Caki2 (cell line): ENCODE measurements at regions not wholly inside any gene's neighbourhood (a gene's known extent, or its start where the extent isn't known, plus 50 kb on each side); places are given as distances from the start of the nearest gene placed in this dataset.
"Not testable (repeated sequence)": the region's sequence is repeated elsewhere in the genome, so short reads cannot be mapped to it uniquely, and the experiment has no call there.

ENCODE experiments used
- DNase-seq: peaks from one replicate; pipeline ENCODE4 v3.0.0-alpha.2; 2015; ENCODE audit warnings: low read depth
- in situ Hi-C: cut with HindIII; loops from 2 replicates; pipeline ENCODE4 v1.10.0; 2016; ENCODE audit warnings: low sequenced_read_pairs, low pct_unique_long_range_greater_than_20kb, mixed read lengths

DNA sequence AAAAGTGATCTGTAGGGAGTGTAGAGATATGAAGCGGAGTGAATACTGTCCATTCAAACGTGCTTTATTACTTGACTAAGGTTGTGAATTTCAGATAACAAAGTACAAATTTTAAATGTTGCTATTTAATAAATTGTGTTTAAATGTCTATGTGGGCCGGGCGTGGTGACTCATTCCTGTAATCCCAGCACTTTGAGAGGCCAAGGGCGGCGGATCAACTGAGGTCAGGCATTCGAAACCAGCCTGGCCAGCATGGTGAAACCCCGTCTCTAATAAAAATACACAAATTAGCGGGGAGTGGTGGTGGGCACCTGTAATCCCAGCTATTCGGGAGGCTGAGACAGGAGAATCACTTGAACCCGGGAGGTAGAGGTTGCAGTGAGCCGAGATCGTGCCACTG is 1544.1 kb downstream of the SLITRK5 start:
- in situ Hi-C loops, DNase-seq: not testable (repeated sequence)

- in situ Hi-C loops = no loop called here
- no peak for DNase-seq
Measured at GRCh38 chr13:89217813-89218212, 1546.6 kb downstream of the SLITRK5 start.

- DNase-seq = no peak
- in situ Hi-C loops = no loop called here
Measured at GRCh38 chr13:89221557-89222158, 1550.5 kb downstream of the SLITRK5 start.

DNA sequence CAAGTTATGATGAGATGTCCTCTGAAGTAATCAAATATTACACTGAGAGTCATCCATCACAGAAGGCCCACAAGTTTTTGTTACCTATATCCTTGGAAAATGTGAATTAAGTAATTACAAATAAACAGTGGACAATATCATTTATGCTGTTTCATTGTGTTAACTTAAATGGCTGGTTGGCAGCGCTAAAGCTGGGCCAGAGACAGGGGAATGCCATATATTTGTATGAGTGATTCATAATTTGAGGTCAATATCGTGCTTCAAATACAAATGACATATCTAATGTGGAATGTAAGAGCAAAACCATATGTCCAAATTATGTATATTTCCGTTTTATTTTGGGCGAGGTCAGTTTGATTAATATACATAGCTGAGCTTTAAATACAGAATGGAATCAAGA is 1556.2 kb downstream of the SLITRK5 start:
- in situ Hi-C loops = no loop called here
- no peak for DNase-seq

DNA sequence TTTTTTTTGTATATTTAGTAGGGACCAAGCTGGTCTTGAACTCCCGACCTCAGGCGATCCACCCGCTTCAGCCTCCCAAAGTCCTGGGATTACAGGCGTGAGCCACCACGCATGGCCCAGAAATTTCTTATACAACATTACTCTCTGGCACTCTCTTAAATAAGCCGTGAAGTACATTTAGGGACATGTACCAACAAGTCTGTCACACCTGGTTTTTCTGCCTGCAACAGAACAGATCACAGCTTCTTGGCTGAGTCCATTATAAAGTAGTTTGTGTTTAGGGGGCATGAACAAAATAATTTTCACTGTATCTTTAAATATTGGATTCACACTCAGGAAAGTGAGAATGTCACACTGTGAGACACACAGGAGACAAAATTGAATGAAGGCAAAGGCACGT is 1567.3 kb downstream of the SLITRK5 start:
- in situ Hi-C loops = no loop called here
- DNase-seq = no peak

- DNase-seq = no peak
- in situ Hi-C loops = no loop called here
Measured at GRCh38 chr13:89239361-89240127, 1568.4 kb downstream of the SLITRK5 start.

DNA sequence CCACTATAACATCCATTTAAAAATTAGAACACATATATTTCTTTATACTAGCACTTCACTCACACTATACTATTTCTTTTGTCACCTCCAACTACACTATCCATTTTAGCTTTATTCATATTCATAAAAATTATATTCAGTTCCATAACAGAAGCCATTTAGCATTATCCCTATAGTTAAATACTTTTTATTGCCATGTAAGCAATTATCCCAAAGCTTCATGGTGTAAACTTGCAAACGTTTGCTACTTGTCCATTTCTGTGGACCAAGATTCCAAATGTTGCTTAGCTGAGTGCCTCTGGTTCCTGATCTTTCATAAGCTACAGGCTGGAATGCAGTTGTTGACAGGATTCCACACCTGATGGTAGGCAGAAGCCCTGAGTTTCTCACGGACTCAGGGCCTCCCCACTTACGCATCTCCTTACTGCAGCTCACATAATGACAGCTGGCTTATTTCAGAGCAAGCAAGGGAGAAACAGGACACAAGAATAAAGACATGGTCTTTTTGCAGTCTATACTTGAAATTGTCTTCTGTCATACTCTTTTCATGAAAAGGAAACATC is 1584.8 kb downstream of the SLITRK5 start:
- DNase-seq = no peak
- in situ Hi-C loops = no loop called here

DNA sequence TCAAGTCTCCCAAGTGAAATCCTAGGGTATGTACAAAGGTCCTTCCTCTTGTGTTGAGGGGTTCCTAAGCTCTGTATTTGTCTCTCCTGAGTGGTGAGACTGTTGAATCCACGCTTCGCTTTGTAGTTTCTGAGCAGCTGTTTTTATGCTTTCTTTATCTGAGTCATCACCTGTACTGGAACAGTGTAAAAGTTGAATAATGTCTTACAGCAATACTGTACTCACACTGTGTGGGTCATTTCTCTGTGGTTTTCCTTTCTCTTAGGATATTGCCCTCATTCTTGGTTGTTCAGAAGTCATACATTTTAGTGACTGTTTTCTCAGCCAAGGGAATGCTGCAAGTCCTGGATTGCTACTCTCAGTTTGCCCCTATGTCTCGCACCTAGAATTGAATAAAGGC is 1596.6 kb downstream of the SLITRK5 start:
- in situ Hi-C loops = no loop called here
- no peak for DNase-seq

DNA sequence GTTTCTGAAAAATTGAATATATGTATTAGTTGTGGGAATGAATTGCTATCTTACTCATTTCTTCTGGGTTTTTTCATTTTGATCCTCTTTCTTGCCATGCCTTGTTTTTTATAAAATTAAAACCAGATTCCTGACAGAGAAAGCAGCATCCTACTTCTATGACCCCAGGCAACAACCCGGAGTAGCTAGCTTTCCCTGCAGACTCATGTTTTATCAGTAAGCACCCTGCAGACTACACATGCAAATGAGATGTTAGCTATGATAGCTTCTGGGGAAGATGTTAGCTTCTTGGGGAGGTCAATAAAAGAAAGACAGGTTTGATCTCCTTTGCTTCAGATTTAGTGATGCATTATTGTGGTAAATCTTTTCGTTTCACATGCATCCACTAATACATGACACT is 1598.6 kb downstream of the SLITRK5 start:
- in situ Hi-C loops = no loop called here
- no peak for DNase-seq

DNA sequence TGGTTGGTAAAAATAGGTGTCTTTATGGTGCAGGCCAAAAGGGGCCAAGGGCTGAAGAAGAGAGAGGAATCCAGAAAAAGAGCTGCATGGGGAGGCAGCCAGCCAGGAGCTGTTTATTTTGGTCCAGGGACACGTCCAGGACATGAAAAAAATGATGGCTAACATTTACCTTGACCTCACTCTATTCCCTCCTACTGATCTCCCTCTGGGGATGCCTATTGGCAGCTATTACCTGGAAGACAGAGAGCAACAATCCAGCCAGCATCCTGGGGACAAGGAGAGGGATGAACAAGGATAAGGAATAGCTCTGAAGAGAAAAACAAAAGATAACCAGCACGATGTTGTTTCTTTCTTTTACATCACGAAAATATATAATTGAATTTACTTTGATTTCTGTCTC is 1599.6 kb downstream of the SLITRK5 start:
- in situ Hi-C loops = no loop called here
- DNase-seq = no peak

- in situ Hi-C loops = no loop called here
Measured at GRCh38 chr13:89279374-89279773, 1608.2 kb downstream of the SLITRK5 start.

GRCh38 chr13:89281331-89281730 is 1610.2 kb downstream of the SLITRK5 start:
- no peak for DNase-seq
- in situ Hi-C loops = no loop called here

More at GRCh38 chr13:89279374-89279773, 1608.2 kb downstream of the SLITRK5 start:
- no peak for DNase-seq

DNA sequence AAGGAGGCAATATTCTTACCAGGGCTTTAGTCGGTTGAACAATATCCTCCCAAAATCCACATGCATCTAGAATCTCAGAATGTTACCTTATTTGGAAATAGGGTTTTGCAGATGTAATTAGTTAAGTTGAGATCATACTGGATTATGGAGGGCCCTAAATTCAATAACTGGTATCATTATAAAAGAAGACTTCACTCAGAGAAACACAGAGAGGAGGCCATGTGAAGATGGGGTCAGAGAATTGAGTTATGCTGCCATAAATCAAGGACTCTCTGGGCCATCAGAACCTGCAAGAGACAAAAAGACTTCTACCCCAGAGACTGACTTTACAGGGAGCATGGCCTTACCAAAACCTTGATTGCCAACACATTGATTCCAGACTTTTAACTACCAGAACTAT is 1611.1 kb downstream of the SLITRK5 start:
- DNase-seq = no peak
- in situ Hi-C loops = no loop called here

GRCh38 chr13:89287381-89287780 is 1616.2 kb downstream of the SLITRK5 start:
- in situ Hi-C loops = no loop called here
- DNase-seq = no peak

DNA sequence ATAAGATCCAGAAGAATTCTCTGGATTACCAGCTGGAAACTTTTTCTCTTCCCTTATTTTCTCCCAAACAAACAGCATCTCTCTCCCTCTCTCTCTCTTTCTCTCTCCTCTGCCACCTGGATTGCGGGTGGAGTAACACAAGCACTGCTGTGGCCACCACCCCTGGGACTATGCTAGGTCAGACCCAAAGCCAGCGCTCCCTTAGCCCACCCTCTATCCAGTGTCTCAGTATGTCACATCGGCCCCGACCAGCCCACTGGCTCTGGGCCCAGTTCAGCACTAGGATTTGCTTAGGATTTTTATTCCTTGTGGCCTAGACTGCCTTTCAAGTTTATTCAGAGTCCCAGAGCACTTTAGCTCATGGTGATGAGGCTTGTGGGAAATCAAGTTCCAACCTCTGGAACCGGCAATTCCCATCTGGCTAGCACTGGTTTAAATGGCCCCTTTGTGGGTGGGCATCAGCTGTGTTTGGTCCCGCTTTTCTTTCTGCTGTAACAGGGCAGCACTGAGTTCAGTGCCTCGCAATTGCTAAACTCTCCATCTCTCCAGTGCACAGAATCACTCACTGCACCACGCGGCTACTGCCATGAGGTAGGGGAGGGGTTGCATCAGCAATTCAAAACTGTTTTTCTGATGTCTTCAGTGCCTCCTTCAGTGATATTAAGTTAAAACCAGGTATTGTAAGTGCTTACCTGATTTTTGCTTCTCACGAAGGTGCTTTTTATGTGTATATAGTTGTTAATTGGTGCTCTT is 1623.1 kb downstream of the SLITRK5 start:
- DNase-seq = no peak
- in situ Hi-C loops = no loop called here

GRCh38 chr13:89307278-89307677 is 1636.1 kb downstream of the SLITRK5 start:
- in situ Hi-C loops = no loop called here
- DNase-seq = no peak

DNA sequence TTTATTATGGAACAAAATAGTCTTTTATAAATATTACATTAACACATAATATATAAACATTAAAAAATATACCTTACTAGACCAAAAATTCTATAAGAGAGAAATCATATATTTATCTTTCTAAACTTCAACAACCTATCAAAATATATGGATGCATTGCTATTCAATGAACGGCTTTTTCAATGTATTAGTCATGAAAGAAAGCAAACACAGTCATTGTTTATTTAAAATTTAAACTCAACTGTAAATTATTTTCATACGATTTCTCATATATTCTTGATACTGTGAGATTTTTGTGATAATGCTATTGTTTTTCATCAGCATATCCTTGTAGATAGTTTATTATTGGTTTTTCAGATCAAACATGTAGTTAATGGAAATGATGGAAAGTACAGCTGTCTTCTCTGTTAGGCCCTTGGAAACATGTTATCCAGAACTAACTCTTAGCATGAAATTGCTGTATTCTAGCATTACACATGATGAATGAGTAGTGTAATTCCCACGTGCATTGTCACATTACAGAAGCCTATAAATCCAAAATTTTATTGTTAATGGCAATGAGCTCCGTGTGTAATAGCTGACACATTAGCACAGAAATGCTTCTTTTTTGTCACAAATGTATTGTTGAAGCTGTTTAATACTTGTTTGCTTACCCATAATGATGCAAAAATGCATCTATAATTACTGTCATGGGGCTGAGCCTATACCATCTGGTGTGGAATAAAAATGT is 1639.9 kb downstream of the SLITRK5 start:
- in situ Hi-C loops = no loop called here
- no peak for DNase-seq

DNA sequence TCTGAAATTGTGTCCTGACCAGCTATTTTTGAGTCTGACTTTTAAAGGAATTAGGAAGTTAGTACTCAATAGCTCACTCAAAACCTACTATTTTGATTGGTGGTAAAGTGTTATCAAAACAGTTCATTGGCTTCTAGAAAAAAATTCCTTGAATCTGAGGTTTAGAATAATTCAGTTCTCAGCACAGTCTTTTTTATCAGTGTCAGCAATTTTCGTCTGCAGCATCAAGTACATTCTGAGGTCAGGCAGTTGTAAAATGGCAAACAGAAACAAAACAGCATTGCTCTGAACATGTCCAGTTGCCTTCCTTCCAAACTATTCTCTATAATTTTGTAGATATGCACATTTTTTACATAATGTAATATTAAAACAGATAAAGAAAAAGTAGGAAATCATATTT is 1644.1 kb downstream of the SLITRK5 start:
- in situ Hi-C loops = no loop called here
- DNase-seq = no peak
